HCT116 (cell line): ENCODE measurements at regions not wholly inside any gene's neighbourhood (a gene's known extent, or its start where the extent isn't known, plus 50 kb on each side); places are given as distances from the start of the nearest gene placed in this dataset.
"Not testable (repeated sequence)": the region's sequence is repeated elsewhere in the genome, so short reads cannot be mapped to it uniquely, and the experiment has no call there.

ENCODE experiments used
- ATAC-seq: fragments of 200-7000 bp; cut with Tn5 transposase; 2 replicates; pipeline ENCODE4 v1.9.1; 2020; ENCODE audit warnings: mild to moderate bottlenecking, moderate library complexity
- BruUV-seq: library from RNA; stranded (reverse); fragments of 400-500 nt; replicated peaks from 2 replicates; lab custom pipeline; 2021; lab: Mats Ljungman, UMichigan
- CTCF ChIA-PET: fragments of 300-600 bp; sonication (Branson Sonifier 250); formaldehyde crosslinking; loops from one replicate; lab custom pipeline; 2021; ENCODE audit warnings: antibody characterized with exemption; lab: Charles Lee
- POLR2A ChIA-PET: fragments of 300-600, 350-600 bp; sonication (Branson Sonifier 250); formaldehyde crosslinking; loops from one replicate; lab custom pipeline; 2021; ENCODE audit warnings: antibody characterized with exemption; lab: Charles Lee
- RAD21 ChIA-PET, 2 experiments: fragments of 300-600 bp; sonication (Branson Sonifier 250); formaldehyde crosslinking; loops; one replicate each; lab custom pipeline; 2023; ENCODE audit warnings: low total read pairs in 2 of 2; ENCODE audit not compliant: uncharacterized antibody in 2 of 2, unreplicated experiment in 2 of 2, low non-redundant PET in 1 of 2; lab: Charles Lee
- DNase-seq: peaks from one replicate; pipeline ENCODE4 v3.0.0-alpha.2; 2010; ENCODE audit warnings: low read depth, low spot score
- H2AFZ ChIP-seq: fragments of 200-600 bp; shearing (Covaris generic), sonication (generic); 2 replicates; pipeline ENCODE4 v1.6.1; 2017; ENCODE audit warnings: low read depth, mixed run types, mixed read lengths, antibody characterized with exemption, low read length; ENCODE audit not compliant: poor library complexity, severe bottlenecking
- H3K27ac ChIP-seq: 2 replicates; pipeline ENCODE4 v1.5.1; 2012; ENCODE audit warnings: low read depth, low read length
- H3K27me3 ChIP-seq: fragments of 200-600 bp; sonication (generic); 2 replicates; pipeline ENCODE4 v1.6.1; 2016; ENCODE audit warnings: mixed run types, low read length, mixed read lengths; ENCODE audit not compliant: insufficient read depth
- H3K36me3 ChIP-seq, 2 experiments: fragments of 200-500 bp in 1 of 2; fragments of 200-600 bp in 1 of 2; sonication (Bioruptor generic) in 1 of 2; sonication (generic) in 1 of 2; 2 replicates each; pipeline versions ENCODE4 v1.5.1 to v1.6.1; 2014 to 2016; ENCODE audit warnings: low read length in 2 of 2, inconsistent platforms in 1 of 2, mixed read lengths in 1 of 2, mixed run types in 1 of 2; ENCODE audit not compliant: insufficient read depth in 2 of 2, control insufficient read depth in 1 of 2
- H3K4me1 ChIP-seq, 2 experiments: fragments of 200-600 bp in 1 of 2; sonication (generic) in 1 of 2; 2 replicates each; pipeline versions ENCODE4 v1.5.1 to v1.6.1; 2012 to 2017; ENCODE audit warnings: low read length in 2 of 2, inconsistent platforms in 1 of 2, mild to moderate bottlenecking in 1 of 2, mixed read lengths in 1 of 2, mixed run types in 1 of 2, moderate library complexity in 1 of 2; ENCODE audit not compliant: insufficient read depth in 2 of 2, control insufficient read depth in 1 of 2
- H3K4me2 ChIP-seq: fragments of 200-600 bp; sonication (generic); 2 replicates; pipeline ENCODE4 v1.6.1; 2017; ENCODE audit warnings: mixed run types, low read length, mixed read lengths
- H3K4me3 ChIP-seq, 2 experiments: fragments of 200-600 bp in 1 of 2; sonication (generic) in 1 of 2; replicated peaks in 1 of 2; 2 replicates each; pipeline ENCODE4 v1.5.1; 2011 to 2016; ENCODE audit warnings: low read length in 2 of 2, control low read depth in 1 of 2, low read depth in 1 of 2, mild to moderate bottlenecking in 1 of 2, mixed read lengths in 1 of 2, mixed run types in 1 of 2
- H3K79me2 ChIP-seq: fragments of 200-600 bp; sonication (generic); 2 replicates; pipeline ENCODE4 v1.6.1; 2017; ENCODE audit warnings: mild to moderate bottlenecking, mixed run types, low read length, moderate library complexity, mixed read lengths; ENCODE audit not compliant: insufficient read depth
- H3K9ac ChIP-seq: fragments of 200-600 bp; sonication (generic); 2 replicates; pipeline ENCODE4 v1.6.1; 2016; ENCODE audit warnings: low read length, mixed read lengths
- H3K9me2 ChIP-seq: fragments of 200-600 bp; sonication (generic), shearing (Covaris generic); 2 replicates; pipeline ENCODE4 v1.6.1; 2017; ENCODE audit warnings: mixed run types, mild to moderate bottlenecking, moderate library complexity; ENCODE audit not compliant: insufficient read depth
- H3K9me3 ChIP-seq, 2 experiments: fragments of 200-500 bp in 1 of 2; fragments of 200-600 bp in 1 of 2; sonication (Bioruptor generic) in 1 of 2; sonication (generic) in 1 of 2; 2 replicates each; pipeline ENCODE4 v1.6.1; 2014 to 2017; ENCODE audit warnings: low read length in 2 of 2, mixed read lengths in 2 of 2, inconsistent platforms in 1 of 2, low read depth in 1 of 2, mild to moderate bottlenecking in 1 of 2, mixed run types in 1 of 2, moderate library complexity in 1 of 2; ENCODE audit not compliant: control insufficient read depth in 1 of 2, insufficient read depth in 1 of 2
- H4K20me1 ChIP-seq: fragments of 200-600 bp; sonication (generic), shearing (Covaris generic); 2 replicates; pipeline ENCODE4 v1.6.1; 2017; ENCODE audit warnings: mixed run types, mild to moderate bottlenecking, moderate library complexity; ENCODE audit not compliant: insufficient read depth
- ATF3 ChIP-seq: IDR thresholded peaks from 2 replicates; pipeline ENCODE4 v1.6.1; 2012
- EZH2phosphoT487 ChIP-seq: fragments of 200-600 bp; IDR thresholded peaks from 2 replicates; pipeline ENCODE4 v1.6.1; 2018; ENCODE audit warnings: antibody characterized with exemption, borderline replicate concordance
- POLR2AphosphoS5 ChIP-seq: IDR thresholded peaks from 2 replicates; pipeline ENCODE4 v1.6.1; 2011; ENCODE audit warnings: mild to moderate bottlenecking, low read depth, low read length, moderate library complexity
- RAD21 ChIP-seq: IDR thresholded peaks from 2 replicates; pipeline ENCODE4 v1.6.1; 2012; ENCODE audit warnings: low read depth, mild to moderate bottlenecking
- SP1 ChIP-seq: IDR thresholded peaks from 2 replicates; pipeline ENCODE4 v1.6.1; 2012; ENCODE audit warnings: low read depth
- ZBTB33 ChIP-seq: IDR thresholded peaks from 2 replicates; pipeline ENCODE4 v1.6.1; 2011; ENCODE audit warnings: mild to moderate bottlenecking, low read length, moderate library complexity; ENCODE audit not compliant: insufficient replicate concordance; ENCODE audit errors: extremely low read depth
- intact Hi-C: fragments of 100-400 bp; cut with micrococcal nuclease; formaldehyde crosslinking; loops from 2 replicates; pipeline ENCODE4 v1.10.0; 2022

- no peaks in the 10 kb centered on the region for H3K9me3 ChIP-seq
- H3K4me2 ChIP-seq = no peak overlapping the region
- DNase-seq = no peak
- no TSS peak for BruUV-seq
- H4K20me1 ChIP-seq = no peaks in the 10 kb centered on the region
- CTCF ChIA-PET = interaction anchor here (1.1 kb wide), 1 partner anchor 10 kb away, joined by 3 read pairs; no protein-coding TSS in a partner anchor
- no peak overlapping the region for H2AFZ ChIP-seq
- no peak overlapping the region for H3K4me3 ChIP-seq
- H3K4me1 ChIP-seq = peaks cover 0 to 11% of the 10 kb centered on the region in 2 experiments; a peak in 2 of 4 replicates
- POLR2A ChIA-PET = no interaction called here
- intact Hi-C loops = no loop called here
- H3K27ac ChIP-seq = no peak overlapping the region
- H3K9ac ChIP-seq = no peak overlapping the region
- no peak for TF ChIP-seq ATF3
- no peak for TF ChIP-seq RAD21
- no peak for TF ChIP-seq POLR2AphosphoS5
- TF ChIP-seq EZH2phosphoT487 = no peak
- TF ChIP-seq ZBTB33 = no peak
- no peak for TF ChIP-seq SP1
- TF ChIP-seq, all 23 proteins: peak for 0
- Histone ChIP-seq H3K79me2 (no peaks in the 10 kb centered on the region), H3K9me2 (no peaks in the 10 kb centered on the region), H3K36me3 (no peaks in the 10 kb centered on the region), H3K27me3 (no peaks in the 10 kb centered on the region)
- RAD21 ChIA-PET = no interaction called here
- ATAC-seq = no peak
Observed at GRCh38 chr3:72646263-72646662, 202.0 kb downstream of the SHQ1 start.

DNA sequence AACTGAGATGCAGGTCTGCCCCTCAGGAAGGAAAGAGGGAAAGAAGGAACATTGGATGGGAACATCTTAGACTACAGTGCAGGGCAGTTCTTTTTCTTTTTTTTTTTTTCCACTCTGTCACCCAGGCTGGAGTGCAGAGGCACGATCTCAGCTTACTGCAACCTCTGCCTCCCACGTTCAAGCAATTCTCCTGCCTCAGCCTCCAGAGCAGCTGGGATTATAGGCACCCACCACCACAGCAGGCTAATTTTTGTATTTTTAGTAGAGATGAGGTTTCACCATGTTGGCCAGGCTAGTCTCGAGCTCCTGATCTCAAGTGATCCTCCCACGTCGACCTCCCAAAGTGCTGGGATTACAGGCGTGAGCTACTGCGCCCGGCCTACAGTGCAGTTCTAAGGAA is 204.6 kb downstream of the SHQ1 start:
- DNase-seq, intact Hi-C loops, H3K27ac ChIP-seq, H3K9me2 ChIP-seq, H2AFZ ChIP-seq, BruUV-seq, POLR2A ChIA-PET, H3K9me3 ChIP-seq, H3K9ac ChIP-seq, CTCF ChIA-PET, H3K79me2 ChIP-seq, RAD21 ChIA-PET, H3K27me3 ChIP-seq, ATAC-seq, H3K4me3 ChIP-seq, H4K20me1 ChIP-seq, H3K36me3 ChIP-seq, H3K4me2 ChIP-seq: not testable (repeated sequence)
- peaks cover 0 to 12% of the 10 kb centered on the region in 2 experiments; a peak in 2 of 4 replicates for H3K4me1 ChIP-seq
